DMS53 (cell line): ENCODE measurements at regions not wholly inside any gene's neighbourhood (a gene's known extent, or its start where the extent isn't known, plus 50 kb on each side); places are given as distances from the start of the nearest gene placed in this dataset.
A peak's percentile ranks its signal among the peaks of the same experiment; 100 is the strongest.
"Not testable (repeated sequence)": the region's sequence is repeated elsewhere in the genome, so short reads cannot be mapped to it uniquely, and the experiment has no call there.

Source experiments
- DNase-seq: peaks from one replicate; lab custom pipeline; 2025; lab: John Stamatoyannopoulos, UW

DNA sequence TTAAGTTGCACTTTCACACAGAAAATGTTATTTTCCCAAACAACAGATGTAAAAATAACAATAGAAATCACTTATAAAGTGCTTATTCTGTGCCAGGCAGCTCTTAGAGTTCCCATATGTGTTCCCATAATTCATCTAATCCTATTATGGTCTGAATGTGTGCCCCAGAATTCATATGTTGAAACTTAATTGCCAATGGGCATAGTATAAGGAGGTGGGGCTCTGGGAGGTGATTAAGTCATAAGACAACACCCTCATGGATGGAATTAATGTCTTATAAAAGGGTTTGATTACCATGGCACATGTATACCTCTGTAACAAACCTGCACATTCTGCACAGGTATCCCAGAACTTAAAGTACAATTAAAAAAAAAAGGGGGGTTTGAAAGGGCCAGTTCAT lies 92.7 kb downstream of the FZD1 start:
- DNase-seq: no peak

DNA sequence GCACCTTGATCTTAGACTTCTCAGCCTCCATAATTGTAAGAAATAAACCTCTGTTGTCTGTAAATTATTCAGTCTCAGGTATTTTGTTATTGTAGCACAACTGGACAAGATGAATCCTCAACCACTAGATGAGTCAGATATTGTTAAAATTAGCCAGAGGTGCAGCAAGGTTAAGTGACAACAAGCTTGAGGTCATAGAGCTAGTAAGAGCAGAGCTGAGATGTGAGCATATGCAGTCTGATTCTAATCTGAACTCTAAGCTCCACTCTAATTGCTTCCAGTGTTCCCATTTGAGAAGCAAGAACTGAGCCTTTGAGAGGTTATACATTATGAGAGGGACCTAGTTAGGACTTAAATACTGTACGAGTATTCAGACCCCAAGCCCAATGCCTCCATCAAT lies 93.1 kb downstream of the FZD1 start:
- DNase-seq: no peak

DNA sequence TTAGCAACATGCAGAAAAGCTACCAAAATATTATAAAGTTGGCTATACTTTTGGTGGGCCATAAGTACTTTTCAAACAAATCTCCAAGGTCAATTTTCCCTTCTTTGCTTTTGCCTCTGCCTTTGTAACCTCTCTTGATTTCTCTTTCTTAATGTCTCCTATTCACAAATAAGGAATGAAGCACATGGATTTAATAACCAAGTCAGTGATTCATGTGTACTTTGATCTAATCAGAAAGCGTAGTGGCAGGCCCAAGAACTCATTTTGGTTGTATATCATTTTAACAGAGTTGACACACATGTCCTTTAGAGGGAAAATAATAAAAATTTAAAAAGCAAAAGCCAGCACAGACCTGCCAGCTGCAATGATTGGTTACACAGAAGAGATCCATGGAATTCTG lies 93.7 kb downstream of the FZD1 start:
- DNase-seq: no peak

DNA sequence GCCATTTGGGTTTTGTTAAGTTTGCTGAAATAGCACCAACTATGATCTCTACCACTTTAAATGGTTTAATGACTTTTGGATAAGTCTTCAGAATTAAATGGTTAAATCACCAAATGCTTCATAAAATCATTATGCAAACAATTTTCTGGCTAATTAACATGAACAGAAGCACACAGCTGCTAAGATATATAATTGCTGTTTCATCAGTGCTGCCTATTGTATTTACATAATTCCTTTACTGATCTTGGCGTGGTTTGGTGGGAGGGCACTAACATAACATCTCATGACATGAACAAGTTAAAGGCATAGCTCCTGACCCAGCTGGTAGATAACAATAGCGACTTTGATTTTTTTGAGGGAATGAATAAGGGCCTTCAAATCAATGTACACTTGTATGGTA lies 94.1 kb downstream of the FZD1 start:
- no peak for DNase-seq

DNA sequence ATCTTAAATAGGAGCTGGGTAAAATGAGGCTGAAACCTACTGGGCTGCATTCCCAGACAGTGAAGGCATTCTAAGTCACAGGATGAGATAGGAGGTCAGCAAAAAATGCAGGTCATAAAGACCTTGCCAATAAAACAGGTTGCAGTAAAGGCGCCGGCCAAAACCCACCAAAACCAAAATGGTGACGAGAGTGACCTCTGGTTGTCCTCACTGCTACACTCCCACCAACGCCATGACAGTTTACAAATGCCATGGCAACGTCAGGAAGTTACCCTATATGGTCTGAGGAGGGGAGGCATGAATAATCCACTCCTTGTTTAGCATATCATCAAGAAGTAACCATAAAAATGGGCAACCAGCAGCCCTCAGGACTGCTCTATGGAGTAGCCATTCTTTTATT lies 100.9 kb downstream of the FZD1 start:
- not testable (repeated sequence) for DNase-seq

DNA sequence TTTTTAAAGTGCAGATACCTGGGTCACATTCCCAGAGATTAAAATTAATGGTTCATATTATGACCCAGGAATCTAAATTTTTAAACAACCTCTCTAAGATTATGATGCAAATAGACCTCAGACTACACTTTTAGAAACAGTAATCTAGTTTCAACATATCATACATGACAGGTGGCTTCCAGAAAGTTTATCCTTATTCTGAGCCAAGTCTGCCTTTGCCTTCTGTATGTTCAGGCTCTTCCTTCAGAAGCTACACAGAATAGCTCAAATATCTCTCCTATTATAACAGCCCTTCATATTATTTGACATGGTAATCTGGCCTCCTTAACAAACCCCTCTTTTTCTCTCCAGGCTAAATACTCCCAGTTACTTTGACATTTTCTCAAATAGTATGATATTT lies 101.9 kb downstream of the FZD1 start:
- DNase-seq: no peak

DNA sequence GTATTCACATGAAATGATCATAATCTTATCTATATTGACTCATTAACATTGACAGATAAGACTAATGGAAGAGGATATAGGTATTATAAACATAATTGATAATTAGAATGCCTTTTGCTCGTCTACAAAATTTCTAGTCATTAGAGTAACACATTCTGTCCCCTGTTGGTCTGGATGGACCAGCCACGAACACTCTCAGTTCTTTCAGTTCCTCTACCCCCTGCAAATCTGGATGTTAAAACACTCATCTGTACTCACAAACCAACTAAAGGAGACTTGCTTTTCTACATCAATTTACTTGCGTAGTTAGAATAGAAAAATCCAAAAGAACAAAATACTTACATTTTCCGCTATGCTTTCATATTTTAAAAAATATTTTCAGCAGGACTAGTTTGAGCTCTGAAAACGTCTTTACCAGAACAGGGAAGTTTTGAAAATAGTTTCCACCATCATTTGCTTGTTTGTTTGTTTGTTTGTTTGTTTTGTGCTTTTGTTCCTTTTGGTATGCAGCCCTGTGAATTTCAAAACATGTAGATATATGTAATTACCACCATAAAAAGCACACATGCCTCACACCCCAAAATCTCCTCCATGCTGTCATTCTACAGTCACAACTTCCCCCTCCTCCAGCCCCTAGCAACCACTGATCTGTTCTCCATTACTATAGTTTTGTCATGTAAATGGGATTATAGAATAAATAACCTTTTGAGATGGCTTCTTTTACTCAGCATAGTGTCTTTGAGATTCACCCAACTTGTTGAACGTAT lies 103.8 kb downstream of the FZD1 start:
- DNase-seq: no peak

DNA sequence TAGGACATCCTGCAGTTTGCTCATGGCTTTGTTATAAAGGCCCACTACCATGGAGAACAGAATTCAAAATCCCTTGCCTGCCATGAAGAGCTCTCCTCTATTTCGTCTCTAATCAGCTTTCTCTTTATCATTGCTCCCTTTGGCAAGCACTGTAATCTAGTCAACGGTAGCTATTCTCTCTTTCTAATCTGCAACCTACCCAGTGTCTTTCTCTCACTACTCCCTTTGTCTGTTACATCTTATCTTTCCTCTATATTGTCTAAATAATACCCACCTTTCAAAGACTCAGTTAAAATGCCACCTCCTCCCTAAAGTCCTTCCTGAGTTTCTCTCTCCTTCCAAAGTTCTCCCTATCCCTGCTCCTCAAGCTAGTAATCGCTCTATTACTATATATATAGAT lies 108.1 kb downstream of the FZD1 start:
- DNase-seq: no peak

DNA sequence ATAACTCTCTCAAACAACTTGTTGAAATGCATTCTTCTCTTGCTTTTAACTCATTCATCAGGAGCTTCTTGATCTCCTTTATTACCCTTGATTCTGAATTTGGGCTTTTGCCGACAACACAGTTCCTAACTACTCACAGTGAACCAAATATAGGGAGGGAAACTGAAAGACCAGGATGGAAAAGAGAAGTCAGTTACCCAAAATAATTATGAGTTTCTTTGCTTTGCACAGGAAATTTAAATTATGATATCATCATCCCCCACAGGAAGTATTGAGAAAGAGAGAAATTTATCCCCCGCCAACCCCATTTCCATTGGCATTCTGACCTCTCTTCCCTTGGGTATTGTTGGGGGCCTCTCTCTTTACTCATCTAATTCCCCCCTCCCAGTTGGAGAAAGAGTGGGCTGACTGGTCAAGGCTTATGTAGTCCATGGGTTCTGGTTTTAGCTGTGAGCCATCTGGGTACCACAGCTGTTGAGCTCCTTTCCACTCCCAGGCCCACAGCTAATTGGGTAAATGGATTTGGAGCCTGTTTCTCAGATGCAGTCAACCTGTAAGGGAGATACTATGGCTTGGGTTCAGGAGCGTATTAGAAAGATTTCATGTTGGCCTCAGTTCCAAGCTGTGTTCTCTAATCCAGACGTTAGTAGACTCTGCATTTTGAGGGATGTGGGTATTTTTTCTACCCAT lies 109.0 kb downstream of the FZD1 start:
- no peak for DNase-seq

DNA sequence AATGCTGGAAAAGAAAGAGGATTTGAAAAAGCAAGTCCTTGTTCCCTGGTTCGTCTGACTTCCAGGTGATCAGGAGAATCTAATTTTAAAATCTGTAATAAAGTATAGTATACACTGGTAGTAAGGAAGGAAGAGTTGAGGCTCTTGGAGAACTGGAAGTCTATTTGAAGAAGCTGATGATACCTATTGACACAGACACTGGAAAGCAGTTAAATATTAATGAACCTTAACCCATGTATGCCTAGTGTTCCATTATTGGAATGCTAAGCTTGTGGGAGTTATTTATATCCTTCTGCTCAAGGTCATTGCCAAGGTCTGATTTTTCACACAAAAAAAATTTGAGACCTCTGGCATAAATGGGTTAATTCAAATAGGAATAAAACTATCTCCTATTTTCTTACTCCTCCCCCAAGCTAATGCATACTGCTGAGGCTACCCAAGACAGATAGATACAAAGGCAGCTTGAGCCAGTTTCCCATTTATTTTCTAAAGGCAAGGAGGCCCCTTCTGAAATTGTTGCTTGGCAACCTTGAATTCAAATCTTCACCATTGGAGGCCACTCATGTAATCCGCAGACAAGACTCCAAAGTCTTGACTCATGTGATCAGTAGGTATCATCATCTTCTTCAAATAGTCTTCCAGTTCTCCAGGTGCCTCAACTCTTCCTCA lies 110.2 kb downstream of the FZD1 start:
- peak; percentile 15 for DNase-seq

DNA sequence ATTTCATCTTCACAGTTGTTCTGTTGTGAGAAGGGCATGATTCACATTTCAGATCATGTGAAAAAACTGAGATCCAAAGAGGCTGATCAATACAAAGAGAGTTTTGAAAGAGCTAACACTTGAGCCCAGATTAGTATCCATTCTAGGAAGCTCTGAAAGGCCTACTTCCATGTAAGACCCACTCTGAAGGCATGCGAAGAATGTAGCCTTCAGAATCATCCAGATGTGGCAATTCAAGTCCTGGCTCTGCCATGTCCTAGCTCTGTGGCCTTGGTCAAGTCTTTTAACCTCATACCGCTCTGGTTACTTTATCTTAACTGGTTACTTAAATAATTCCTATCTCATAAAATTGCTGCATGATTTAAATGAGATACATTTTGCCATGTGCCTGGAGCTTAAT lies 111.1 kb downstream of the FZD1 start:
- DNase-seq: no peak

DNA sequence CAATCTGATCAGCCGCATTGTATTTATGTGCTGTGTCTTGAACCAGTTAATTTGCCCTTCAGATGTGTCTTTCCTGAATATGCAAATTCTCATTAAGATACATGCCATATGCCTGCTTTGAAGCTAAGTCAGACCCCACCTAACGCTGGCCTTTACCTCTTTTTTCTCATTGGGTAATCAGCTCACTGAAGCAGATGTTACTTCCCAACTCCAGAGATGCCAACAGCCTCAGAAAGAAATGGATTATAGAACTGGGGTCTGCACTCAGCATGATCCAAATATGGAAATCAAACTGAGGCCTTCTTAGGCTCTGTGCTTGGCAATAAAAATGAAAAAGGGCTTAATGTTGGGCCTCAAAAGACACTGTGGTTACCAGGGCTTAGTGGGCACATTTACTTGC lies 113.9 kb downstream of the FZD1 start:
- no peak for DNase-seq

DNA sequence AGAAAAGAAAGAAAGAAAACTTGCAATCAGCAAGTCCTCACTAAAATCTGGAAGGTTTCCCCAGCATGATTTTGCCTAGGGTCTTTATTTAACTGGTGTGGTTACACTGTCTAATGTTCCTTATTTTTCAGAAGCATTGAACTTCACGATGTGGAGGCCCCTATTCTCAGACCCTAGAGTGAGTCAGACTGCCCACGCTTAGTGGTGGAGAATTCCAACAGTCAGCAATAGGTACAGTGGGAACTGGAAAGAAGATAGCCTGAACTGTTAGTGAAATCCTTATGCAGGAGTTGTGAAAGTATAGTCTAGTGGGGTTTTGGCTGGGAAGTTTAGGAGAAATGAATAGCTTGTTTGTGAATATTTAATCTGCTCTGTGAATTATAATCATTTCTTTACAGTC lies 115.0 kb downstream of the FZD1 start:
- no peak for DNase-seq

DNA sequence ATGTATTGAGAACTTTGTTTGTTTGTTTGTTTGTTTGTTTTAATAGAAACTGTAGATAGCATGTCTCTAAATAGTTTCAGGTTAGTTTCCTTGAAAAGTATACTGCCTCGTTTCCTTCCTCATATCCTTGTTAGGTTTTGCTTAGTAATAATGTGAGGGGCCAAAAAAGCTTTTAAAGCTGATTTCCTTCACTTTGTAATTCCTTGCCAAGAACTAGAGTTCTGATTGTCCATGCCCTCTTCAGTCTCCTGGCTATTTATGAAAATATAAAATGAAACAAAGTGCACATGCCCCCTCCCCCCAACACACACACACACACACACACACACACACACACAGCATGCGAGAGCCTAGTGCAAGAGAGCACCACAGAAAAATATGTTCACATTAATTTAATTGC lies 115.8 kb downstream of the FZD1 start:
- DNase-seq: no peak

DNA sequence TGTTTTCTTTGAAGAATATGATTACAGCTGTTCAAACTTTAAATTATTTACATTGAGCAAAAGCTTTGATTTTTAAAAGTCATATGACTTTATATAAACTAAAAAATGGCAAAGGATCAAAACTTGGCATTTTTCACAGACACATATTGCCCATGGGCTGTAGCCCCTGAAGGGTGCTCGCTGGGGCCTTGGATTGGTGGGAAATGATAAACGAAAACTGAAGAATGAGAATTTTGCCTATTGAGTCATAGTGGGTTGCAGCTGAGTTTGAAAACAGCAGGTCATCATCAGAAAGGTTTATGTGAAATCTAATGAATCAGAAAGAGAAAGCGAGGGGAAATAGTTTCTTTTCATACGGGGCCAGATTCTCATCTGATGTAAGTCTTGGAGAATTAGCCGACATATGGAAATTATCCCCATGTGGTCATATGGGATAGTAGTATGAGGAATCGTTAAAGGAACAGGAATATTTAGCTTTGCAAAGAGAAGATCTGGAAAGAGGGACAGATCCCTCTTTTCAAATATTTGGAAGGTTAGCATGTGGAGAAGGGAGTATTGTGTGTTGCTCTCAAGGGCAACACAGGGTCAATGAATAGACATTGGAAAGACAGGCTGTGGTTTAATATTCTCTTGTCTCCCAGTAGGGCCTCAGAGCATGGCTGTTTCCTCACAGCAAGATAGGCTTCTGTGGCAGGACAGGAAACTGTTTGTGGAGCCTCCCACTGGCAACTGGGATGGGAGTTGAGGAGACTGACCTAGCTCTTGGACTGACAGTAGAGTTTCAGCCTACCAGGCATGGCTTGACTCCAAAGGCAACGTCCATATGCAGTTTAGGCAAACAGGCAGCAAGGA lies 119.0 kb downstream of the FZD1 start:
- no peak for DNase-seq

DNA sequence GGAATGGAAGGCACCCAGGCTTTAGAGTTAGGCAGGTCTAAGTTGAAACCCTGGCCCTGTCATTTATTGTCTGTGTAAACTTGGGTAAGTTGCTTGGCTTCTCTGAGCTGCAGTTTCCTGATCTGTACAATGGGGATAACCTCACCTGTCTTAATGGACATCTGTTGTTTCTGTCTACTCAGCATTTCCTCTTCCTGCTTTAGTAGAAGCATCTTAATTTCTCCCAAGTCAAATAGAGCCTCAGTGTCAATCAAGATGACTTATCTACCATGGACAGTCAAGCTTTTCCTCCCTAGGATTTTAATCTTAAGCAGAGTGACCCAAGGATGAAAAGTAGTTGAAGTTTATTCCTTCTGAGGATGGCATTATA lies 119.7 kb downstream of the FZD1 start:
- no peak for DNase-seq

DNA sequence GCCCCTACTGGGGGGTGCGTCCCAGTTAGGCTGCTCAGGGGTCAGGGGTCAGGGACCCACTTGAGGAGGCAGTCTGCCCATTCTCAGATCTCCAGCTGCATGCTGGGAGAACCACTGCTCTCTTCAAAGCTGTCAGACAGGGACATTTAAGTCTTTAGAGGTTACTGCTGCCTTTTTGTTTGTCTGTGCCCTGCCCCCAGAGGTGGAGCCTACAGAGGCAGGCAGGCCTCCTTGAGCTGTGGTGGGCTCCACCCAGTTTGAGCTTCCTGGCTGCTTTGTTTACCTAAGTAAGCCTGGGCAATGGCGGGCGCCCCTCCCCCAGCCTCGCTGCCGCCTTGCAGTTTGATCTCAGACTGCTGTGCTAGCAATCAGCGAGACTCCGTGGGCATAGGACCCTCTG lies 130.5 kb downstream of the FZD1 start:
- DNase-seq: not testable (repeated sequence)

DNA sequence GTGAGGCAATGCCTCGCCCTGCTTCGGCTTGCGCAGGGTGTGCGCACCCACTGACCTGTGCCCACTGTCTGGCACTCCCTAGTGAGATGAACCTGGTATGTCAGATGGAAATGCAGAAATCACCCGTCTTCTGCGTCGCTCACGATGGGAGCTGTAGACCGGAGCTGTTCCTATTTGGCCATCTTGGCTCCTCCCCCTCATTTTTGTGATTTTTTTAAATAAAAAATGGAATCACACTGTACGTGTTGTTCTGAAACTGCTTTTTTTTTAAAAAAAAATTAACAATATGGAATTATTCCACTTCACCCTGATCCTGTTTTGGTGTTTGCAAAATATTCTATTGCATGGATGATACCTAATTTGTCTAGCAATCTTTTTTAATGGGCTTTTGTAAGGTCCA lies 131.1 kb downstream of the FZD1 start:
- DNase-seq: peak; percentile 70

DNA sequence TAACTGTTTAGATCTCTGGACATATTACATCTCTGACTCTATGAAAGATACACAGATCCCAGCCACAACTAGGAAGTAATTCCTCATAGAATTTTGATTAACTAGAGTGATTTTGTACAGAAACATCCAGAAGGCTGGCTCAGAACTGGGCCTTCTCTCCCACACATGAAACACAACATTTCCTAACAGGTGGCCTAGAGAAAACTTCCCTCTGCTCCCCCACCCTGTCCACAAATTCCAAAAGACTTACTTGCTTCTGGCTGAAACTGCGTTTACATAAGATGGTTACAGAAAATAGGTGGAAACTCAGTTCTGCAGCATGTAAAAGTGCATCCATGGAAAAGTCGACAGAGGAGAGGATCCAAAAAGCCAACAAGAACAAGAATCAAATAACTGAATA lies 132.9 kb downstream of the FZD1 start:
- DNase-seq: peak; percentile 51

DNA sequence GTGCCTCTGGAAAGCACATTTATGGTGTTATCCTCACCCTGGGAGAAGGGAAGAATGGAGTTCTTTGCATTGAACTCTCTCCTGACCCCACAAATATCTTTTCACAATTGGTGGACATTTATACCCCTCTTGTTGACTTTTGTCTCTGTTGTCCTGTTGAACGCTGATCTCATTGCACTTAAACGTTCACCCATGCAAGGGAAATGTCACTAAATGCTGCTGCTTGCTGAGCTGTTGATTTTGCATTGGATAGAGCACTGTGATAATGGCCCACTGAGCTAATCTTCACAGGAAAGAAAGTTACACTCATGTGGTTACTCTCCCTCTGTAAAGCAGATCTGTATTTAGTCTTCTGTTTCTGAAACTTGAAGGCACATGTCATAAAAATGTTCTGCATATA lies 133.4 kb downstream of the FZD1 start:
- peak; percentile 95 for DNase-seq

DNA sequence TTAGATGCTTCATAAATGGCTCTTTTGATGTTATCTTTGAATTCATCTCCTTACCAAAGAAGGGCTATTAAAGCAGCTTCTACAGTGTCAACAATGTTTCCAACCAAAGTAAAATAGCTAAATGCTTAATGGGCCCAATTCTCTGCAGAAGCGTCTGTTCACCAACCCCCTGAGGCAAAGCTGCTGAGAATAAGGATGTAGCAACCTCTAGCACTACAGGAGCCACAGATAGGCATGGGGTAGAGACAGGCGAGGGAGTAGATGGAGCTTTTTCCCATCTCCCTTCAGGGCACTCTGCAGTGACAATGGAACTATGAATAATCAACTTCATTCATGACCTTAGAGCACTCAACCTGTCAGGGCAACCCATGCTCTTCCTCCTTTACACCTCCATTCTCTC lies 134.1 kb downstream of the FZD1 start:
- no peak for DNase-seq

DNA sequence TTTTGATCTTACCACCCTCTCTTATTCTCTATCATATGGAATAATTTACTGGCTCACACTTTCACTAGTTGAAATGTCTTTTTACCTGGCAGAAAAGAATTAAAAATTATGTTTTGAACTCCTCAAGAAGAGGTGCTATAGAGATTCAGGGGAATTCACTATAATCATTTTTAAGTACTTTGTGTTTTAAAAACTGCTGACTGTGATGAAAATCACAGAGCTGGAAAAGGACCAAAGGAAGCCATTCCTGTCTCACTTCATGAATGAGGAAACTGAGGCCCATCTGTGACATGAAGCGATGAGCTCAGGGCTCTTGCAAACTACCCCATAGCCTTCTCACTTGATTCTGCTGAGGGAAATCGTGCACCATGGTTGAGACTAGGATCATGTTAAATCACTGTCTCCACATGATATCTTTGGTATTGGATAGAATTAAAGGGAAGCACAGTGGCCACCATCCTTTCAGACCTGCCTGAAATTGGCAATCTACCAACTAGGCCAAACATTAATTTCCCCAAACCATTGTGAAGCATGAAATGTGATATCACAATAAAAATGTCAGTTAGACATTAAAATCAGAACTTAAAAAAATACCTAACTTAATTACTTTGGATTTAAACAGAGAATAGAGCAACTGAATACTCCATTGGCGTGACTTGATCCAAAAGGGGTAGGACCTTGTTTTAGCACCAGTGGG lies 141.0 kb downstream of the FZD1 start:
- DNase-seq: no peak
